ENCODE measurements at regions not wholly inside any gene's neighbourhood (a gene's known extent, or its start where the extent isn't known, plus 50 kb on each side); places are given as distances from the start of the nearest gene placed in this dataset.
"Not testable (repeated sequence)": the region's sequence is repeated elsewhere in the genome, so short reads cannot be mapped to it uniquely, and the experiment has no call there.

DNA sequence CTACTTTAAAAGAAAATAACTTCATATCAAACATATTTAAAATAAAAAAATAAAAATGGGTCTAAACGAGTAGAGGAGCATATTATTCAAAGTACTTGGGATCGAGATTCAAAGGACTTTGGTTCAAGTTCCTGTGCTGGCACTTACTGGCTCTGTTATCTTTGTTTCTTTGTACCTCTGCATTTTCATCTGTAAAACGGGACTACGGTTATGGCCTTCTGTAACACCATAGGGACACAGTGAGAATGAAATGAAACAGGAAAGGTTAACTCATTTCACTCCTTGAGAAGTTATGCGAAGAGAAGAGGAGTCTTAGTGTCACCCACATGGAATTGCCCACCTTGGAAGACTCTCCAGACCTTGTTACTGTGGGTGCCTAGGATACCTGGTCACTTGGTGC lies 379.1 kb upstream of the CCL2 start:
- no peak for ATAC-seq (ENCODE audit: poor library complexity)
- DNase-seq, result no peak
- intact Hi-C loops (cut with DNase I), result no loop called here

DNA sequence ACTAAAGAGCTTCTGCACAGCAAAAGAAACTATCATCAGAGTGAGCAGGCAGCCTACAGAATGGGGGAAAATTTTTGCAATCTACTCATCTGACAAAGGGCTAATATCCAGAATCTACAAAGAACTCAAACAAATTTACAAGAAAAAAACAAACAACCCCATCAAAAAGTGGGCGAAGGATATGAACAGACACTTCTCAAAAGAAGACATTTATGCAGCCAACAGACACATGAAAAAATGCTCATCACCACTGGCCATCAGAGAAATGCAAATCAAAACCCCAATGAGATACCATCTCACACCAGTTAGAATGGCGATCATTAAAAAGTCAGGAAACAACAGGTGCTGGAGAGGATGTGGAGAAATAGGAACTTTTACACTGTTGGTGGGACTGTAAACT lies 372.8 kb upstream of the CCL2 start:
- DNase-seq; ATAC-seq (ENCODE audit: poor library complexity); intact Hi-C loops (cut with DNase I): not testable (repeated sequence)

DNA sequence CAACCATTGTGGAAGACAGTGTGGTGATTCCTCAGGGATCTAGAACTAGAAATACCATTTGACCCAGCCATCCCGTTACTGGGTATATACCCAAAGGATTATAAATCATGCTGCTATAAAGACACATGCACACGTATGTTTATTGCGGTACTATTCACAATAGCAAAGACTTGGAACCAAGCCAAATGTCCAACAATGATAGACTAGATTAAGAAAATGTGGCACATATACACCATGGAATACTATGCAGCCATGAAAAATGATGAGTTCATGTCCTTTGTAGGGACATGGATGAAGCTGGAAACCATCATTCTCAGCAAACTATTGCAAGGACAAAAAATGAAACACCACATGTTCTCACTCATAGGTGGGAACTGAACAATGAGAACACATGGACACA lies 372.4 kb upstream of the CCL2 start:
- intact Hi-C loops (cut with DNase I); DNase-seq; ATAC-seq (ENCODE audit: poor library complexity): not testable (repeated sequence)

DNA sequence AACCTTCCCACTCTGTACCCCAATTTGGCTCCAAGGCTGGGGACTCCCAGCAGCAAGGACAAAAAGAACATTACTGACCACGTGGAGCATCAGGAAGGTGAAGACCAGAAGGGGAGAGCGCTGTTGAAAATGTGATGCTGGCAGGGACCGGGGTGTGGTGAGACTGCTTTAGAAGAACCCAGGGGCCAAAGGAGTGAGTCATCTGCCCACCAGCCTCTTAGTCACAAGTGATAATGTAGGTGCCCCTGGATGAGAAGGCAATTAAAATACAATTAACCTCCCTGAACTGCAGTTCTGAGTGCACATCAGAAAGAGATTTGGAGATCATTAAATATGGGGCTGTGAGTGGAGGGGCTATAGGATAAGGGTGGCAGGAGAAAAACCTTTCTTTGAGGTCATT lies 366.6 kb upstream of the CCL2 start:
- intact Hi-C loops (cut with DNase I), result no loop called here

DNA sequence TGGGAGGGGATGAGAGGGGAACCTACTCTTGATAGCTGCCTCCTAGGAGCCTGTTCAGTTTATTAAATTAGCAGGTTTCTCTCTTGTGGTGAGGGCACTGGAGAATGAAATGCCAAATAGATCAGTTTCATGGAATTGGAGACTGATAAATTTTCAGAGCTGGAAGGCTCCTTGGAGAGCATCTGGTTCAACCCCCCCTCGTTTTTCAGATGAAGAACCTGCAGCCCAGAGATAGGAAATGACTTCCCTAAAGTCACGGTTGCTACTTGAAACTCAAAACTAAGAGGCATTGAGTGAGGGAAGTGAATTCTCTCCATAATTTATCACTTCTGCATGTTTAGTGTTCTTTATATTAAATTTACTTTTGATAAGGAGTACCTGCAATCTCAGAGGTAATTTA lies 366.0 kb upstream of the CCL2 start:
- intact Hi-C loops (cut with DNase I), result no loop called here
- DNase-seq, result no peak
- no peak for ATAC-seq (ENCODE audit: poor library complexity)

More for the DNA sequence above, 366.6 kb upstream of the CCL2 start:
- ATAC-seq (ENCODE audit: poor library complexity) (no peak), DNase-seq (no peak)

DNA sequence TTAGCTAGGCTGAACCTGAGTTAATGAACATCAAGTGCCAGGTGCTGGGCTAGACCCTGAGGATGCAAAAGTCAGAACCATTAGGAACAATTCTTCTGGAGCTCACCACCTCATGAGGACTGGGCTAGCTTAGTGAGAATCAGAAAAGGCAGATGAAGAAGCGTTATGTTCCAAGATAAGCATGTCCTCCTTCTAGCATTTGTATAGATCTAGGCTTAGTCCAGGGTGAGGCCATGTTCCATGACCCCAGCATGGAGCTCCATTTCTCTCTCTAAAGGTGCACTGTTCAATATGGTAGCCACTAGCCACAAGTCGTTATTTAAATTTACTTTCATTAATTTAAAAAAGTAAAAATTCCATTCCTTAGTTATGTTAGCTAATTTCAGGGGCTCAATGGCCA lies 365.3 kb upstream of the CCL2 start:
- no peak for DNase-seq
- intact Hi-C loops (cut with DNase I), result no loop called here
- ATAC-seq (ENCODE audit: poor library complexity), result no peak

DNA sequence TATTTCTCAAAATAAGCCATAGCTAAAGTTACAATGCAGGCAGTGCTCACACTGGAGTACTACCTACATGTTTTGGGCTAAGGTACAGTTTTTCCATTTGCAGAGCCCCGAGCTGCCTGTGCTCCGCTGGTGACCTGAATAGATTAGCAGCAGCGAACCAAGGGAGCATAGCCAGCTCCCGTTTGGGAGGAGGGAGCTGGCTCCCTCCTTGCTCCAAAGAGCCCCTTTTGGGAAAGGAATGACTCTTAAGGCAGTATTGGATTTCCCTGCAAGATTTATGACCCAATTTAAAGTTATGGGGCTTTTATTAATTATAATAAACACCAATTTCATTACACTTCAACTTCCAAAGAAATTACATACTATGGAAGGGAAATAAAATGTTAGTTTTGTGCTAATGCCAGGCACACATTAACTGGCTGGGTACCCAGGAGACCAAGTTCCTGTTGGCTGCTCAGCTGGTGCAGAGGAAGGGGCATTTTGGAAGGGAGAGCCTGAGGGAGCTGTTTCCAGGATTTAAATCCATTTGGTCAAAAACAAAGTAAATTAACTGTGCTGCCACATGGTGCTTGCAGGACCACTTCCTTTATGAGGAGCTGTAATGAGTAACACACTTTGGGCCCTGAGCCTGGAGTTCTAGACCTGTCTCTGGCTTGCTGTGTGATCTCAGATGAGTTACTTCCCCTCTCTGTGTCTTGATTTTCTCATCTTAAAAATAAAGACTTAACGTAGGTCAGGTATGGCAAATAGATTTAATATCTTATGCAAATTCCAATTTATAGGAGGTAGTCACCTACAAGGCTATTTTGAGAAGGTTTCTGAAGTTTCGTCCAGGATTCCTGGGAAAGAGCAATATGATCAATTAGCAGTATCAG lies 362.1 kb upstream of the CCL2 start:
- no peak for ATAC-seq (ENCODE audit: poor library complexity)
- no peak for DNase-seq

DNA sequence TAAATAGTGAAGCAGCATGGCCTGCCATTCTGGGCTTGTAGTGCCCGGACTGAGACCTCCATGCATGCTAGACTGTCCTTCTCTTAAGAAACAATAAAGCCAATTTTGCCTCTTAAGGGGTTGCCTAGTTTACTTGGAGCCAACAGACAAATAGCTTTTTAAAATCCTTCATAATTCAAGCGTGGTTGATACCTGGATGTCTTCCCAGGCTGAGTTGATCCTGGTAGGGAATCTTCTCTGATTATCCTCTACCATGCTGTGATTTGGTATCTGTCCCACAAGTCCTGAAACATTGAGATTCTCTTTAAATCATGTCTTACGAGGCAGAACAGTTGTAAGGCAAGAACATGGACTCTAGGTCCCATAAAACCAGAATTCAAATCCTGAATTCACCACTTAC lies 359.6 kb upstream of the CCL2 start:
- DNase-seq (no peak), ATAC-seq (ENCODE audit: poor library complexity) (no peak)
- intact Hi-C loops (cut with DNase I), result no loop called here

More for the DNA sequence above, 362.1 kb upstream of the CCL2 start:
- intact Hi-C loops (cut with DNase I), result no loop called here

DNA sequence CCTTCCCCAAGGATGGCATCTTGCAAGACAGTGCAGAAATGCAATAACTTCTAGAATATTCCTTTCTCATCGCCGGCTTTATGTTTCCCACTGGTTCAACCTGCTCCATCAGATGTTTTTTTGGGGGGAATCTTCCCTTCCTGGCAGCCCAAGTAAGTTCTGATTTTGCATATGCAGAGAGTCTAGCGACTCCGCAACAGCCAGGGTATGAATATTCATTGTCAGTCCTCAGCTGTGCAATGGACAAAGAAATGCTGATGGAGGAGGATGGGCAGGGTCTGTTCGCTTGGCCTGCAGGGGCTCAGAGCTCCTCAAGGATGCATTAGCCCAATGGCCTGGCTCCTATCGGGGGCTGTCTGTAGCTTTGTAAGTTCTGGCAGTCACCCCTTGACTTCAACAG lies 358.8 kb upstream of the CCL2 start:
- ATAC-seq (ENCODE audit: poor library complexity) (no peak), DNase-seq (no peak)
- intact Hi-C loops (cut with DNase I), result no loop called here

DNA sequence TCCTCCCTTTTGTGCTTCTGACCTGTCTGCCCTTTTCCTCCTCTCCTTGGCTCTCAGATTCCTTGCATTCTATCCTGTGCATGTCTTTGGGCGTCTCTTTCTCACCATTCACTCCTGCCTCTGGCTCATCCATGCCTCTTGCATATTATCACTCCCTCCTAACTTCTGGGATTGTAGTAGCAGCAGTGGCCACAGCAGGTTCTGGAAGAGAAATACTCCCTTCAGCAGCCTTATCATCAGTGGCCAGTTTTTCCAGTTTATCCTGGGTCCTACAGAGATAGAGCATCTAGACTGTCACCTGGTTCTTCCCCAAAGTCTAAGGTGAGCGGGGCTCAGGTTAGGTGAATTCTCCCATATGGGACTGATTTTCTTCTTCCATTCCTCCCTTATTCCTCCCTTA lies 354.0 kb upstream of the CCL2 start:
- ATAC-seq (ENCODE audit: poor library complexity) (no peak), DNase-seq (no peak)
- intact Hi-C loops (cut with DNase I), result no loop called here

DNA sequence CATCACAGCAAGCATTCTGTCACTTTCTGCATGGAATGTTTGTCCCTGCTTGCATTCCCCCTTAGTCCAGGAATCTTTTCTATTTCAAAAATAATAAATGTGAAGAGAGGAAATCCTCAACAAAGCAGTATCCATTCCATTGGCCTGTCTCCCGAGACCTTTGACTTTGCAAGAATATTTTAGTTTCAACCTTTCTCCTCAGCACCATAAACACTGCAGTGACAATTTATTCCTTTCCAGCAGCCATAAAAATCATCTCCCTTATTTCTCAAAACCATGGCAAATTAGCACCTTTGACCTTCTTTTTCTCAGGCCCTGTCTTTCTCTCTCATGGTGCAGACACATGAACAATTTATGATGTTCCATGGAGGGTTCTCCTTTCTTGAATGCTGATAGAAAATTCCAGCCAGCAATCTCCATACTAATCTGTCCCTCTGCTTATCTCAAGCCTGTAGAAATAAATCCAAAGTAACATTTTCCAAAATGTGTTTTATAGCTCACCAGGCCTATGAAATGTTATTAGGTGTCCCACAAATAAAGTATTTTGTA lies 352.1 kb upstream of the CCL2 start:
- intact Hi-C loops (cut with DNase I), result no loop called here
- DNase-seq (no peak), ATAC-seq (ENCODE audit: poor library complexity) (no peak)

DNA sequence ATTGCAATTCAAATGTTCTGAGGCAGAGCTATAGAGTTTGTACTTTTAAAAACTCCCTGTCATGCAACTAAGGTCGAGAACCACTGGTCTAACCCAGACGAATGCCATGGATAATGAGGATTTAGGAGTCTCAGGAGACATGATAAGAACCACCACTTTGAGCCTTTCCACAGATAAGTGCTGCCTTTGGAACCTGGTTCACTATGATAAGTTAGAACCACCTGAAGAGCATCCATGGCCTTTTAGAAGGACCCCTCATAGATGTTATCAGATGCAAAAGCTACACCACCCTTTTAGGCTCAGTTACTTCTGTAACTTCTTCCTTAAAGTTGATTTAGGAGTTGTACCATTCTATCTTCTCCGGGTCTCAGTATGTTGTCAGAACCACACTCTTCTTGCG lies 350.6 kb upstream of the CCL2 start:
- intact Hi-C loops (cut with DNase I), result no loop called here
- DNase-seq, result no peak
- ATAC-seq (ENCODE audit: poor library complexity), result no peak

DNA sequence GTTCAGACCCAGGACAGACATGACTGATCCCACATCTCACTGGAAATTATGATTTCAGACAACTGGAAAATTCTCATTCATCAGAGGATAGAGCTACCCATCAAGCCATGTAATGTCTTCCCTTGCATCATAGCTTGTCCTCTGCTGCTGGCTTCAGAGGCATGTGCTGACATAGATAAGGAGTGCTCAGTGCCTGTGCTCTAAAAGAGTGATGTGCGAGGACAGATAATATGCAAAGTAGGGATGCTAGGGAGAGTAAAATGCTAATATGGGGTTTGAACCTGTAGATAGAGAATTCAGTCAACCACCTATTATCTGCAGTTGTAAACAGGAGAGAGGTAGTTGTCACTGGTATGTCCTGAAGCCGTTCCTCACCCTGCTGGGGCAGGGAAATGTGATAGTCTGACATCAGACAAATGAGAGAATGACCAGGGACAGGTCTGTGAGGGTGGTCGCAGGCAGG lies 349.7 kb upstream of the CCL2 start:
- no peak for DNase-seq
- intact Hi-C loops (cut with DNase I), result no loop called here
- no peak for ATAC-seq (ENCODE audit: poor library complexity)

DNA sequence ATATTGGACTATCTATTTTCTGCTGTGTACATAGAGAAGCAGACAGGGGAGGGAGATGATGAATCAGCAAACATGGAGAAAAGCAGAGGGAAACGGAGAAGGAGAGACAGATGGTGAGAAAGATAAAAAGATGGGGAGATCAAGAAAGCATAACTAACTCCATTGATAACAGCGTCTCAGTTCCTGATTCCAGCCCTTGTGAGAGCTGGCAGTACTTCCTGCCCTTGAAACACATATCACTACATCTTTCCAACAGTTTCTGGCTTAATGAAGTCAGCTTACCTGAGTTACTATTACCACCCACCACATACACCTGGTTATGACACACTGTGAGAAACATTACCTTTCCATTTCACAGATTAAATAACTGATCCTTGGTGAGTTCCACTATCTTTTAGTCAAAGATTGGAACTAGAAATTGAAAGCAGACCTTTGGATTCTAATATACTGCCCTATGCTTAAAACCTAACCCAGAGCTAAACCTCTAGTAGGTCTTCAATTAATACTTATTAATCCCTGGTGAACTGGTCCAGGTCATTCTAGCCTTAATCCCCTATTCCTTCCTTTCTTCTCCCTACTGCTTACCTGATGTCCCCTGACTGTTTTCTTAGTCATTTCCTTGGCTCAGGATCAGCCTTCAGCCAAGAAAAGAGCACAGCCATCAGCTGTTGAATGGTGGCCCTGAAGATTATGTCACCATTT lies 346.6 kb upstream of the CCL2 start:
- DNase-seq (no peak), ATAC-seq (ENCODE audit: poor library complexity) (no peak)
- intact Hi-C loops (cut with DNase I), result no loop called here

DNA sequence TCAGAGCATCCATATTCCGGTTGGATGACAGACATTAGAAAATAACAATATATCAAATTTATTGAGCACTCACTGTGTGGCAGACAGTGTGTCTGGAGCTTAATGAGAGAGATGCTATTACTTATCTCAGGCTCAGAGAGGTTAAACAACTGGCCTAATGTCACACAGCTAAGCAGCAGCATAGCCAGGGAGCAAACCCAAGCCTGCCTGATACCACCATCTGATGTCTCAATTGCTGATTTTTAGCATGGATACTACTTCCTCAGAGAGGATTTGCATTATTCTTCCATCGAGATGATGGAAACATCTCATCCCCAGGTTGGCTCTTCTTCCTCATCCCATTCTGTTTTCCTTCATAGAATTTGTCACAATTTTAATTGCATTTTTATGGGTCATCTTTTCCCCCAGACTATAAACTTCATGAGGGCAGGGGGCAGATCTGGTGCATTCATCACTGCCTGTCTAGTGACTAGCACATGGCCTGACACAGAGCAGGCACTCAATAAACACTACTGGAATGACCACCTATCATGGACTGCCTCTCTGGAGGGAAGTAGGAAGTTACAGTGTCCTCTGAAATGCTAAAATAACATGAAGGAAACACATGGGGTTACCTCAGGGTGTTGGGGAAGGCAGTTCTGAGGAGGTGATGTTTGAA lies 344.8 kb upstream of the CCL2 start:
- DNase-seq (no peak), ATAC-seq (ENCODE audit: poor library complexity) (no peak)
- intact Hi-C loops (cut with DNase I), result no loop called here

DNA sequence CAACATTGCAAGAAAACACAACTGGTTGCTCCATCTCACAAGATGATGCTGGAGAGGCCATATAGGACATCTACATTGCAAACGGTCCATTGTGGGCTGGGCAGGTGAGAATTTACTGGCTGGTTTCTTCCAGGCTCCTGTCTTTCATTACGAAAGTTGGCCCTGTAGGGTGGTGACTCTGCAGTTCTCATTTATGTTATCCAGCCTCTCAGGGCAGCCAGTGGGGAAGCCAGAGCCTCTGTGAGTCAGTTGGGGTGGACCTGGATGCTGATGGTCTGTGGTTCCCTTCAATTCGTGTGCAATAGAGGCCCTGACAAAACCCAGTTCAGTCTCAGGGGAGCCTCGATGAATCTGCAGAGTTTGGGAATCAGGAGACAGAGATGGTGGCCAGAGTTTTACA lies 341.0 kb upstream of the CCL2 start:
- DNase-seq (no peak), ATAC-seq (ENCODE audit: poor library complexity) (no peak)
- intact Hi-C loops (cut with DNase I), result no loop called here

DNA sequence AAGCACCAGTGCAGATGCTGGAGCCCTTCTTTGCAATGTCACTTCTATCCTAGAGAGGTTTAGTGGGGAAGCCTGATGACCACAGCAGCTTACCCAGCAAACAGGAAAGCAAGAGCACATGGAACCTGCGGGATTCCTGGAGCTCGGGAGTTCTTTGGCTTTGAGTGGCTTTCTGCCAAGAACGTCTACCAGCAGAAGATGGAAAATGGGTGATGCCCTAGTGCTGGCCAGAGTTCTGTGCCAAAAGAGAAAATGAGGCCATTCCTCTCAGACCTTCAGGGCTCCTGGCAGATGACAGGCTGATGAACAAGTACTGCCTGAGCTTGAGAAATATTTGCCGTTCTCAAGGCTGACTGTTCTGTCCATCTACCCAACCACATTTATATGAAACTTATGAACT lies 332.1 kb upstream of the CCL2 start:
- no peak for ATAC-seq (ENCODE audit: poor library complexity)
- DNase-seq, result no peak
- intact Hi-C loops (cut with DNase I), result loop anchor here (5.0 kb wide), 1 partner anchor 239 kb away; no protein-coding TSS in a partner anchor

DNA sequence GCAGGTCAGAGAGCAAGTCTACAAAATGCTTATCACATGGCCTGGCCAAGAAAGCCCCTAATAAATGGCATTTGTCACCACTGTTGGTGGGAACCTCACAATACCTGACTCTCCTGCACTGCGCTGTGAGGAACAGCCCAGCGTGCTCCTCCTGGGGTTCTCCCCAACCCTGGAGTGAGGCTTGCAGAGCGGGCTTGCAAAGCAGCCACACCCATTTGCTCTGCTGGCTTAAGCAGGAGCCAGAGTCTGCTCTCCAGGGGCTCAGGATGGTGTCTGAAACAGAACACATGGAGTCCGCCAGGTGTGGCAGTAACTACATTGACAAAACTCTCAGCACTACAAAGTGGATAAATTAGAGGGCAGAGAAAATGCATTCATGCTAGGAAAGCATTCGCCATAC lies 331.0 kb upstream of the CCL2 start:
- no peak for DNase-seq

DNA sequence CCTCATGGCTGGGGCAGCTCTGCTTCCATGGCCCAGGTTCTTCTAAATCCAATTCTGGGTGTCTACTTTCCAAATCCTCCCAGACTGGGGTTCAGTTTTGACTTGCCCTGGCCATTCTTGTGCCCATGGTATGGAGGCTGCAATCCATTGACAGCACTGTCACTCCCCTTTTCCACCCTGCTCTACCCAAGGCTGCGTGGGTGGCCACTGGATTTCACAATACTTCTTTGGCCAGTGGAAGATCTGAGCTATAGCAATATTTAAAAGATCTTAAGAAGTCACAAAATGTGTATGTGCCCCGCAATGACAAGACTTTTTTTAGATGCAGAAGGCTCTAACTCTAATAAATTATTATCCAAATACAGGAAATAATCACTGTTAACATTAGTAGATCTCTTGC lies 329.4 kb upstream of the CCL2 start:
- DNase-seq, result no peak
- no peak for ATAC-seq (ENCODE audit: poor library complexity)
- intact Hi-C loops (cut with DNase I), result loop anchor here (2.0 kb wide), 1 partner anchor 221 kb away; no protein-coding TSS in a partner anchor

More for the DNA sequence above, 331.0 kb upstream of the CCL2 start:
- no peak for ATAC-seq (ENCODE audit: poor library complexity)
- intact Hi-C loops (cut with DNase I), result loop anchor here (5.0 kb wide), 1 partner anchor 238 kb away; no protein-coding TSS in a partner anchor

Data from Right ventricle myocardium superior (tissue), 1 donor.